Ishikawa (cell line): ENCODE measurements at regions not wholly inside any gene's neighbourhood (a gene's known extent, or its start where the extent isn't known, plus 50 kb on each side); places are given as distances from the start of the nearest gene placed in this dataset.

ENCODE experiments used
- CEBPB ChIP-seq: IDR thresholded peaks from 2 replicates; pipeline ENCODE4 v1.6.1; 2012
- CREB1 ChIP-seq: IDR thresholded peaks from 2 replicates; pipeline ENCODE4 v1.6.1; 2012; ENCODE audit warnings: low read depth
- EGR1 ChIP-seq: IDR thresholded peaks from 2 replicates; pipeline ENCODE4 v1.6.1; 2012
- EP300 ChIP-seq: IDR thresholded peaks from 2 replicates; pipeline ENCODE4 v1.6.1; 2012; ENCODE audit warnings: borderline replicate concordance
- FOXM1 ChIP-seq: IDR thresholded peaks from 2 replicates; pipeline ENCODE4 v1.6.1; 2012; ENCODE audit warnings: low read depth, borderline replicate concordance
- NFIC ChIP-seq: IDR thresholded peaks from 2 replicates; pipeline ENCODE4 v1.6.1; 2012
- RAD21 ChIP-seq: IDR thresholded peaks from 2 replicates; pipeline ENCODE4 v1.6.1; 2012; ENCODE audit warnings: low read depth
- REST ChIP-seq: IDR thresholded peaks from 2 replicates; pipeline ENCODE4 v1.6.1; 2012; ENCODE audit warnings: low read depth, mild to moderate bottlenecking
- TAF1 ChIP-seq: IDR thresholded peaks from 2 replicates; pipeline ENCODE4 v1.6.1; 2012; ENCODE audit warnings: low read depth, mild to moderate bottlenecking
- TCF12 ChIP-seq: IDR thresholded peaks from 2 replicates; pipeline ENCODE4 v1.6.1; 2012; ENCODE audit warnings: low read depth
- TEAD4 ChIP-seq: IDR thresholded peaks from 2 replicates; pipeline ENCODE4 v1.6.1; 2012
- YY1 ChIP-seq: IDR thresholded peaks from 2 replicates; pipeline ENCODE4 v1.6.1; 2012; ENCODE audit warnings: low read depth
- ZBTB7A ChIP-seq: IDR thresholded peaks from 2 replicates; pipeline ENCODE4 v1.6.1; 2012; ENCODE audit warnings: low read depth
- TF ChIP-seq, protein P1 (sequence below): IDR thresholded peaks from 2 replicates; pipeline ENCODE4 v1.6.1; 2012
- TF ChIP-seq, protein P2 (sequence below): IDR thresholded peaks from 2 replicates; pipeline ENCODE4 v1.6.1; 2012

GRCh38 chr3:77931255-77932009, 891.5 kb downstream of the ROBO2 start:
- no peak for TF ChIP-seq FOXM1
- no peak for TF ChIP-seq TCF12
- TF ChIP-seq RAD21, result no peak
- no peak for TF ChIP-seq CREB1
- TF ChIP-seq, protein P1, sequence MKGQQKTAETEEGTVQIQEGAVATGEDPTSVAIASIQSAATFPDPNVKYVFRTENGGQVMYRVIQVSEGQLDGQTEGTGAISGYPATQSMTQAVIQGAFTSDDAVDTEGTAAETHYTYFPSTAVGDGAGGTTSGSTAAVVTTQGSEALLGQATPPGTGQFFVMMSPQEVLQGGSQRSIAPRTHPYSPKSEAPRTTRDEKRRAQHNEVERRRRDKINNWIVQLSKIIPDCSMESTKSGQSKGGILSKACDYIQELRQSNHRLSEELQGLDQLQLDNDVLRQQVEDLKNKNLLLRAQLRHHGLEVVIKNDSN, result no peak
- no peak for TF ChIP-seq CEBPB

DNA sequence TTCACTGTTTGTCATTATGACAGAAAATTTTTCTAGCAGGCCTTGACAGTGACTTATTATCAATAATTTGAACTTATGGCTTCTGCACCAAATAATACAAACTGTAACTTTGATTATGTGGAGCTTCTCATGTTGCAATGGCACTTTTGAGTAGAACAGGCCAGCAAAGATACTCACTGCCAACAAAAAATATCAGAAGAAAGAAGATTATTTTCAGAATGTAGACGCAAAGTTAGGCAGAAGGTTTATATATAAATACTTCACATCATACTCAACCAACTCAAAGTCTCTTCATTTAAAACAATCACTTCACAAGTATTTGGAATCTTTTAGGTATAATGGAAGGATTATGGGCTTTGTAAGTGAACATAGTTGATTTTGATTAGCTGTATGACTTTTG, 893.0 kb downstream of the ROBO2 start:
- TF ChIP-seq REST (no peak), TEAD4 (no peak), ZBTB7A (no peak), EP300 (no peak), FOXM1 (no peak), RAD21 (no peak), TAF1 (no peak)
- TF ChIP-seq, protein P1, result no peak
- TF ChIP-seq, protein P2, sequence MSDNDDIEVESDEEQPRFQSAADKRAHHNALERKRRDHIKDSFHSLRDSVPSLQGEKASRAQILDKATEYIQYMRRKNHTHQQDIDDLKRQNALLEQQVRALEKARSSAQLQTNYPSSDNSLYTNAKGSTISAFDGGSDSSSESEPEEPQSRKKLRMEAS, result no peak

GRCh38 chr3:77933926-77934325, 894.0 kb downstream of the ROBO2 start:
- no peak for TF ChIP-seq TAF1
- no peak for TF ChIP-seq TEAD4
- no peak for TF ChIP-seq REST
- no peak for TF ChIP-seq EP300
- no peak for TF ChIP-seq FOXM1
- TF ChIP-seq NFIC, result no peak
- TF ChIP-seq CREB1, result no peak
- TF ChIP-seq RAD21, result no peak
- no peak for TF ChIP-seq EGR1
- TF ChIP-seq, protein P1, result no peak
- TF ChIP-seq CEBPB, result no peak
- TF ChIP-seq TCF12, result no peak
- no peak for TF ChIP-seq YY1
- TF ChIP-seq, protein P2, result no peak
- no peak for TF ChIP-seq ZBTB7A

GRCh38 chr3:77935418-77935817, 895.5 kb downstream of the ROBO2 start:
- no peak for TF ChIP-seq TAF1
- no peak for TF ChIP-seq CEBPB
- no peak for TF ChIP-seq TEAD4
- no peak for TF ChIP-seq RAD21
- no peak for TF ChIP-seq EGR1
- no peak for TF ChIP-seq FOXM1
- no peak for TF ChIP-seq EP300
- TF ChIP-seq CREB1, result no peak
- TF ChIP-seq NFIC, result no peak
- no peak for TF ChIP-seq TCF12
- TF ChIP-seq, protein P2, result no peak
- no peak for TF ChIP-seq ZBTB7A
- no peak for TF ChIP-seq YY1
- TF ChIP-seq REST, result no peak
- TF ChIP-seq, protein P1, result no peak
